ENCODE measurements at regions not wholly inside any gene's neighbourhood (a gene's known extent, or its start where the extent isn't known, plus 50 kb on each side); places are given as distances from the start of the nearest gene placed in this dataset.
"Not testable (repeated sequence)": the region's sequence is repeated elsewhere in the genome, so short reads cannot be mapped to it uniquely, and the experiment has no call there.

DNA sequence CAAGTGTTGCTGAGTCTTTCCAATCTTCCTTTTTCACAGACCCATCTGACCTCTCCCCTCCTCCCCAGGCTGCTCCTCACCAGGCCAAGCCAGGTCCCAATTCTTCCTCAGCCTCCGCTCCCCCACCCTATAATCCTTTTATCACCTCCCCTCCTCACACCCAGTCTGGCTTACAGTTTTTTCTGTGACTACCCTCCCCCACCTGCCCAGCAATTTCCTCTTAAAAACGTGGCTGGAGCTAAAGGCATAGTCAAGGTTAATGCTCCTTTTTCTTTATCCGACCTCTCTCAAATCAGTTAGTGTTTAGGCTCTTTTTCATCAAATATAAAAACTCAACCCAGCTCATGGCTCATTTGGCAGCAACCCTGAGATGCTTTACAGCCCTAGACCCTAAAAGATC, 270.9 kb downstream of the NUF2 start:
- H2AK5ac ChIP-seq (ENCODE audit: low read length); H3K9ac ChIP-seq (ENCODE audit: low read length); H3K36me3 ChIP-seq (ENCODE audit: control insufficient read depth in 1 of 2, insufficient read depth in 2 of 2, low read length in 2 of 2); H4K91ac ChIP-seq (ENCODE audit: low read depth, low read length); H3K9me3 ChIP-seq (ENCODE audit: insufficient read depth, low read depth, low read length); H2BK120ac ChIP-seq (ENCODE audit: insufficient read depth, low read length, poor library complexity); H3K4me3 ChIP-seq (ENCODE audit: low read depth, low read length); H3K79me2 ChIP-seq (ENCODE audit: control insufficient read depth, insufficient read depth, low read length, poor library complexity); H3K4ac ChIP-seq (ENCODE audit: low read depth, low read length); H3K79me1 ChIP-seq (ENCODE audit: low read length); H3K18ac ChIP-seq (ENCODE audit: low read length); H2AFZ ChIP-seq (ENCODE audit: insufficient read depth, low read length, poor library complexity); H3K4me1 ChIP-seq (ENCODE audit: control insufficient read depth in 1 of 2, insufficient read depth in 2 of 2, low read length in 2 of 2); H4K8ac ChIP-seq (ENCODE audit: low read depth, low read length); H2BK5ac ChIP-seq (ENCODE audit: low read depth, low read length, poor library complexity); DNase-seq; H3K27me3 ChIP-seq (ENCODE audit: insufficient read depth, low read length); H3K14ac ChIP-seq (ENCODE audit: low read length); H3K23ac ChIP-seq (ENCODE audit: low read length); H3K27ac ChIP-seq (ENCODE audit: low read depth, low read length); H2BK12ac ChIP-seq (ENCODE audit: low read length); H3K4me2 ChIP-seq (ENCODE audit: low read length); H4K12ac ChIP-seq (ENCODE audit: low read depth, low read length): not testable (repeated sequence)
- WGBS (ENCODE audit: extremely low coverage, insufficient coverage, insufficient read length): no CpG with 5 or more reads among the region's 3 CpGs

DNA sequence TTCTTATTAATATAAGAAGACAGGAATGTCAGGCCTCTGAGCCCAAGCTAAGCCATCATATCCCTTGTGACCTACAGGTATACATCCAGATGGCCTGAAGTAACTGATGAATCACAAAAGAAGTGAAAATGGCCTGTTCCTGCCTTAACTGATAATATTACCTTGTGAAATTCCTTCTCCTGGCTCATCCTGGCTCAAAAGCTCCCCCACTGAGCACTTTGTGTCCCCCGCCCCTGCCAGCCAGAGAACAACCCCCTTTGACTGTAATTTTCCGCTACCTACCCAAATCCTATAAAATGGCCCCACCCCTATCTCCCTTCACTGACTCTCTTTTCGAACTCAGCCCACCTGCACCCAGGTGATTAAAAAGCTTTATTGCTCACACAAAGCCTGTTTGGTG, 274.4 kb downstream of the NUF2 start:
- H3K4ac ChIP-seq (ENCODE audit: low read depth, low read length); H2AFZ ChIP-seq (ENCODE audit: insufficient read depth, low read length, poor library complexity); H2BK5ac ChIP-seq (ENCODE audit: low read depth, low read length, poor library complexity); H3K27me3 ChIP-seq (ENCODE audit: insufficient read depth, low read length); H4K12ac ChIP-seq (ENCODE audit: low read depth, low read length); H3K36me3 ChIP-seq (ENCODE audit: control insufficient read depth in 1 of 2, insufficient read depth in 2 of 2, low read length in 2 of 2); H2AK5ac ChIP-seq (ENCODE audit: low read length); H3K23ac ChIP-seq (ENCODE audit: low read length); H3K79me2 ChIP-seq (ENCODE audit: control insufficient read depth, insufficient read depth, low read length, poor library complexity); H3K18ac ChIP-seq (ENCODE audit: low read length); DNase-seq; H4K8ac ChIP-seq (ENCODE audit: low read depth, low read length); H3K14ac ChIP-seq (ENCODE audit: low read length); H3K27ac ChIP-seq (ENCODE audit: low read depth, low read length); H3K4me1 ChIP-seq (ENCODE audit: control insufficient read depth in 1 of 2, insufficient read depth in 2 of 2, low read length in 2 of 2); H3K9ac ChIP-seq (ENCODE audit: low read length); H4K91ac ChIP-seq (ENCODE audit: low read depth, low read length); H2BK12ac ChIP-seq (ENCODE audit: low read length); H3K9me3 ChIP-seq (ENCODE audit: insufficient read depth, low read depth, low read length); H3K4me3 ChIP-seq (ENCODE audit: low read depth, low read length); H2BK120ac ChIP-seq (ENCODE audit: insufficient read depth, low read length, poor library complexity); H3K79me1 ChIP-seq (ENCODE audit: low read length); H3K4me2 ChIP-seq (ENCODE audit: low read length): not testable (repeated sequence)
- no CpG with 5 or more reads among the region's 3 CpGs for WGBS (ENCODE audit: extremely low coverage, insufficient coverage, insufficient read length)

DNA sequence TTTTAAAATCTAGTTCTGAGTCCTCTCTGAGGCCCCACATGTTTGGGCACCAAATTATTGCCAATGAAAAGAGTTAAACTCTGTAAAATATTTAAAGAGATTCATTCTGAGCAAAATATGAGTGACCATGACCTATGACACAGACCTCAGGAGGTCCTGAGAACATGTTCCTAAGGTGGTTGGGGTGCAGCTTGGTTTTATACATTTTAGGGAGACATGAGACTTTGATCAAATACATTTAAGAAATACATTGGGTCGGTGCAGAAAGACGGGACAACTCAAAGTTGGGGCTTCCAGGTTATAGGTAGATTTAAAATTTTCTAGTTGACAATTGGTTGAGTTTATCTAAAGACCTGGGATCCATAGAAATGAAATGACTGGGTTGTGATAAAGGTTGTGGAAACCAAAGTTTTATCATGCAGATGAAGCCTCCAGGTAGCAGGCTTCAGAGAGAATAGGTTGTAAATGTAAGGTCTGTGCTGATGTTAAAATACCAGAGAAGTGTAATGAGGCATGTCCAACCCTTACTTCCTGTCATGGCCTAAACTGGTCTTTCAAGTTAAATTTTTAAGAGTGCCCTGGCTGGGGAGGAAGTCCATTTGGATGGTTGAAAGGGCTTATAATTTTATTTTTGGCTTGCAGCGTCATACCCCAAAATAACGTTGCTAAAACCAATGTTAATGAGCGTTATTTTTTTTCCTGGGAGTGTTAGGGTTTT, 274.9 kb downstream of the NUF2 start:
- Histone ChIP-seq H3K14ac (ENCODE audit: low read length) (no peak overlapping the region), H3K4me1 (ENCODE audit: control insufficient read depth in 1 of 2, insufficient read depth in 2 of 2, low read length in 2 of 2) (no peaks in the 10 kb centered on the region), H4K91ac (ENCODE audit: low read depth, low read length) (no peak overlapping the region), H2BK12ac (ENCODE audit: low read length) (no peak overlapping the region), H3K36me3 (ENCODE audit: control insufficient read depth in 1 of 2, insufficient read depth in 2 of 2, low read length in 2 of 2) (no peaks in the 10 kb centered on the region), H3K23ac (ENCODE audit: low read length) (no peak overlapping the region), H3K18ac (ENCODE audit: low read length) (no peak overlapping the region), H4K12ac (ENCODE audit: low read depth, low read length) (no peak overlapping the region), H2BK5ac (ENCODE audit: low read depth, low read length, poor library complexity) (no peak overlapping the region), H3K79me2 (ENCODE audit: control insufficient read depth, insufficient read depth, low read length, poor library complexity) (no peaks in the 10 kb centered on the region), H3K9me3 (ENCODE audit: insufficient read depth, low read depth, low read length) (no peaks in the 10 kb centered on the region), H3K9ac (ENCODE audit: low read length) (no peak overlapping the region), H3K4me2 (ENCODE audit: low read length) (no peak overlapping the region), H3K79me1 (ENCODE audit: low read length) (no peaks in the 10 kb centered on the region), H3K4me3 (ENCODE audit: low read depth, low read length) (no peak overlapping the region), H4K8ac (ENCODE audit: low read depth, low read length) (no peak overlapping the region), H3K27me3 (ENCODE audit: insufficient read depth, low read length) (no peaks in the 10 kb centered on the region), H3K4ac (ENCODE audit: low read depth, low read length) (no peak overlapping the region), H2AK5ac (ENCODE audit: low read length) (no peak overlapping the region), H2AFZ (ENCODE audit: insufficient read depth, low read length, poor library complexity) (no peak overlapping the region), H2BK120ac (ENCODE audit: insufficient read depth, low read length, poor library complexity) (no peak overlapping the region), H3K27ac (ENCODE audit: low read depth, low read length) (no peak overlapping the region)
- DNase-seq: no peak
- no CpG with 5 or more reads among the region's 5 CpGs for WGBS (ENCODE audit: extremely low coverage, insufficient coverage, insufficient read length)

DNA sequence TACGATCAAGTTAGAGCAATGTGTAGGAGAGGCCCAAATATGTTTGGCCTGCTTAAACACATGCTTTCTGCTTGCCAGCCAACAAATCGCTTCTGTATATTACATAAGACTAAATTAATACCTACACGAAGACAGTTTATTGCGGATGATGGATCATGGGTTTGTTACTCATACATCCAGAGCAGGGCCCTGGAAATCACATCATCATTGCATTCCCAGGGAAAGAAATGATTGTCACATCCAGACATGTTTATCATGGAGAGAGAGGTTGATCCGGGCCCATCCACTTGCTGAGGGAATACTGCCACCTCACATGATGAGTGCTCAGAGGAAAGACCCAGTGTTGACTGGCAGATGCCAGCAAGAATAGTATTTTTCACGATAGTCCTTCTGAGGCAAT, 282.6 kb downstream of the NUF2 start:
- H3K4me3 ChIP-seq (ENCODE audit: low read depth, low read length): no peak overlapping the region
- H3K79me1 ChIP-seq (ENCODE audit: low read length): no peaks in the 10 kb centered on the region
- H3K18ac ChIP-seq (ENCODE audit: low read length): no peak overlapping the region
- H3K9me3 ChIP-seq (ENCODE audit: insufficient read depth, low read depth, low read length): no peaks in the 10 kb centered on the region
- no peak overlapping the region for H2AK5ac ChIP-seq (ENCODE audit: low read length)
- no peak overlapping the region for H4K91ac ChIP-seq (ENCODE audit: low read depth, low read length)
- no peak overlapping the region for H2BK120ac ChIP-seq (ENCODE audit: insufficient read depth, low read length, poor library complexity)
- no peak overlapping the region for H3K4me2 ChIP-seq (ENCODE audit: low read length)
- no peak overlapping the region for H3K4ac ChIP-seq (ENCODE audit: low read depth, low read length)
- no peak overlapping the region for H4K12ac ChIP-seq (ENCODE audit: low read depth, low read length)
- H2AFZ ChIP-seq (ENCODE audit: insufficient read depth, low read length, poor library complexity): no peak overlapping the region
- no peak overlapping the region for H2BK5ac ChIP-seq (ENCODE audit: low read depth, low read length, poor library complexity)
- no peak overlapping the region for H3K27ac ChIP-seq (ENCODE audit: low read depth, low read length)
- H3K27me3 ChIP-seq (ENCODE audit: insufficient read depth, low read length): no peaks in the 10 kb centered on the region
- WGBS (ENCODE audit: extremely low coverage, insufficient coverage, insufficient read length): no CpG with 5 or more reads among the region's 6 CpGs
- no peaks in the 10 kb centered on the region for H3K36me3 ChIP-seq (ENCODE audit: control insufficient read depth in 1 of 2, insufficient read depth in 2 of 2, low read length in 2 of 2)
- no peak overlapping the region for H3K9ac ChIP-seq (ENCODE audit: low read length)
- DNase-seq: no peak
- no peak overlapping the region for H3K23ac ChIP-seq (ENCODE audit: low read length)
- no peak overlapping the region for H3K14ac ChIP-seq (ENCODE audit: low read length)
- H4K8ac ChIP-seq (ENCODE audit: low read depth, low read length): no peak overlapping the region
- no peaks in the 10 kb centered on the region for H3K79me2 ChIP-seq (ENCODE audit: control insufficient read depth, insufficient read depth, low read length, poor library complexity)
- no peak overlapping the region for H2BK12ac ChIP-seq (ENCODE audit: low read length)
- no peaks in the 10 kb centered on the region for H3K4me1 ChIP-seq (ENCODE audit: control insufficient read depth in 1 of 2, insufficient read depth in 2 of 2, low read length in 2 of 2)
